ENCODE measurements at regions not wholly inside any gene's neighbourhood (a gene's known extent, or its start where the extent isn't known, plus 50 kb on each side); places are given as distances from the start of the nearest gene placed in this dataset.

- no peaks in the 10 kb centered on the region for H3K27me3 ChIP-seq (ENCODE audit: insufficient read depth, low read length)
- no peak overlapping the region for H2BK12ac ChIP-seq (ENCODE audit: insufficient read length, low read depth, low read length)
- no peak overlapping the region for H3K14ac ChIP-seq (ENCODE audit: insufficient read depth, low read length)
- H3K18ac ChIP-seq (ENCODE audit: insufficient read length, low read depth, low read length) = no peak overlapping the region
- H3K4me3 Mint-ChIP-seq = no peak overlapping the region
- TF ChIP-seq CTCF (conservative IDR thresholded peaks at IDR 0.05) = no peak
- no peak overlapping the region for H3K9ac ChIP-seq (ENCODE audit: extremely low read depth, insufficient read length, low read length)
- H3K4me1 ChIP-seq (ENCODE audit: insufficient read depth, low read length) = no peaks in the 10 kb centered on the region
- no peak overlapping the region for H4K5ac ChIP-seq (ENCODE audit: insufficient read length, low read depth, low read length)
- no peak overlapping the region for H3T11ph ChIP-seq (ENCODE audit: low read length)
- H2BK120ac ChIP-seq (ENCODE audit: low read depth, low read length, poor library complexity, severe bottlenecking) = no peak overlapping the region
- H3K79me1 ChIP-seq (ENCODE audit: insufficient read depth, low read depth, low read length, poor library complexity, severe bottlenecking) = no peaks in the 10 kb centered on the region
- H2BK15ac ChIP-seq (ENCODE audit: low read depth, low read length) = no peak overlapping the region
- H4K20me1 ChIP-seq (ENCODE audit: control insufficient read depth, insufficient read depth, insufficient read length) = no peaks in the 10 kb centered on the region
- H3K56ac ChIP-seq (ENCODE audit: insufficient read length, low read depth, low read length) = no peak overlapping the region
- no peak overlapping the region for H3K23ac ChIP-seq (ENCODE audit: insufficient read length, low read depth, low read length)
- H3K27ac ChIP-seq (ENCODE audit: insufficient read length, low read depth, low read length) = no peak overlapping the region
- H3K9me3 ChIP-seq (ENCODE audit: control insufficient read depth, low read depth, low read length) = no peaks in the 10 kb centered on the region
- no peaks in the 10 kb centered on the region for H3K27me3 Mint-ChIP-seq (ENCODE audit: low read depth)
- no CpG with 5 or more reads among the region's 5 CpGs for WGBS (ENCODE audit: extremely low coverage, insufficient read length, low lambda C conversion rate)
- H2BK5ac ChIP-seq (ENCODE audit: insufficient read length, low read length) = no peak overlapping the region
- H3K27ac Mint-ChIP-seq = no peak overlapping the region
- no peaks in the 10 kb centered on the region for H3K9me3 Mint-ChIP-seq
- H3K4me1 Mint-ChIP-seq = peaks cover 5 to 6% of the 10 kb centered on the region in 2 experiments; a peak in 3 of 4 replicates
- no peak overlapping the region for H3K4me2 ChIP-seq (ENCODE audit: insufficient read depth, insufficient read length, low read length)
- H4K91ac ChIP-seq (ENCODE audit: insufficient read length, low read depth, low read length) = no peak overlapping the region
- H3K4ac ChIP-seq (ENCODE audit: low read depth, low read length) = no peak overlapping the region
- H2AK5ac ChIP-seq (ENCODE audit: insufficient read length, low read length) = no peak overlapping the region
- no peaks in the 10 kb centered on the region for H3K23me2 ChIP-seq (ENCODE audit: insufficient read length, low read depth, low read length, poor library complexity, severe bottlenecking)
- no peaks in the 10 kb centered on the region for H3K79me2 ChIP-seq (ENCODE audit: insufficient read depth, low read length)
- H3K36me3 Mint-ChIP-seq (ENCODE audit: insufficient read depth in 1 of 3, low read depth in 3 of 3) = no peaks in the 10 kb centered on the region
- DNase-seq = no peak
- no peak overlapping the region for H2AFZ ChIP-seq (ENCODE audit: low read length)
- H2BK20ac ChIP-seq (ENCODE audit: low read depth, low read length, poor library complexity, severe bottlenecking) = no peak overlapping the region
- no peak overlapping the region for H4K8ac ChIP-seq (replicated peaks; ENCODE audit: insufficient read length, low read depth, low read length)
Measured at GRCh38 chr4:75344915-75345314, 169.3 kb downstream of the RCHY1 start.

Measured in H9 (cell line).